Panc1 (cell line): ENCODE measurements at regions not wholly inside any gene's neighbourhood (a gene's known extent, or its start where the extent isn't known, plus 50 kb on each side); places are given as distances from the start of the nearest gene placed in this dataset.

Source experiments
- SIN3A ChIP-seq: IDR thresholded peaks from 2 replicates; pipeline ENCODE4 v1.6.1; 2012; ENCODE audit warnings: low read depth, mild to moderate bottlenecking, low read length, moderate library complexity, borderline replicate concordance; ENCODE audit not compliant: insufficient read depth
- TF ChIP-seq, protein P1 (sequence below), 2 experiments: IDR thresholded peaks; 2 replicates each; pipeline ENCODE4 v1.6.1; 2011 to 2012; ENCODE audit warnings: low read depth in 2 of 2, control low read depth in 1 of 2, low read length in 1 of 2, mild to moderate bottlenecking in 1 of 2, moderate library complexity in 1 of 2; ENCODE audit not compliant: insufficient read depth in 1 of 2
- TF ChIP-seq, protein P2 (sequence below): fragments of 450-650 bp; IDR thresholded peaks from 2 replicates; pipeline ENCODE4 v1.5.1; 2017; ENCODE audit warnings: mild to moderate bottlenecking

DNA sequence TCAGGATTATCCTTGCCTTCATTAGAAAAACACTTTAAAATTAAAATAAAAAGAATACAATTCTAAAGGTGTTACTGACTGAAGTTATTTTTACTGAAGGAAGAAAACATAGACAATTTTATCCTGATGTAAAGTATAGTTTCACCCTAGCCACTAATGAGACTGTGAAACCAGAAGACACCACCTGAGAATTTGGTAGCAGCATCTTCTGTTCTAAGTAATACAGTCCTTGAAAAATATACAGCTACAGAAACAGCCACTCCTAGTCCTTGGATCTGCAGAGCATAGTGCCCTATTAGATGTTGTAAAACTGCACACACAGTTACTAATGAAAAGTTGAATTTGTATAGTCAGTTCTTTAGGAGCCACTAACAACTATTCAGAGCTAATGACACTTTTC lies 377.7 kb downstream of the PRR16 start:
- TF ChIP-seq, protein P1, sequence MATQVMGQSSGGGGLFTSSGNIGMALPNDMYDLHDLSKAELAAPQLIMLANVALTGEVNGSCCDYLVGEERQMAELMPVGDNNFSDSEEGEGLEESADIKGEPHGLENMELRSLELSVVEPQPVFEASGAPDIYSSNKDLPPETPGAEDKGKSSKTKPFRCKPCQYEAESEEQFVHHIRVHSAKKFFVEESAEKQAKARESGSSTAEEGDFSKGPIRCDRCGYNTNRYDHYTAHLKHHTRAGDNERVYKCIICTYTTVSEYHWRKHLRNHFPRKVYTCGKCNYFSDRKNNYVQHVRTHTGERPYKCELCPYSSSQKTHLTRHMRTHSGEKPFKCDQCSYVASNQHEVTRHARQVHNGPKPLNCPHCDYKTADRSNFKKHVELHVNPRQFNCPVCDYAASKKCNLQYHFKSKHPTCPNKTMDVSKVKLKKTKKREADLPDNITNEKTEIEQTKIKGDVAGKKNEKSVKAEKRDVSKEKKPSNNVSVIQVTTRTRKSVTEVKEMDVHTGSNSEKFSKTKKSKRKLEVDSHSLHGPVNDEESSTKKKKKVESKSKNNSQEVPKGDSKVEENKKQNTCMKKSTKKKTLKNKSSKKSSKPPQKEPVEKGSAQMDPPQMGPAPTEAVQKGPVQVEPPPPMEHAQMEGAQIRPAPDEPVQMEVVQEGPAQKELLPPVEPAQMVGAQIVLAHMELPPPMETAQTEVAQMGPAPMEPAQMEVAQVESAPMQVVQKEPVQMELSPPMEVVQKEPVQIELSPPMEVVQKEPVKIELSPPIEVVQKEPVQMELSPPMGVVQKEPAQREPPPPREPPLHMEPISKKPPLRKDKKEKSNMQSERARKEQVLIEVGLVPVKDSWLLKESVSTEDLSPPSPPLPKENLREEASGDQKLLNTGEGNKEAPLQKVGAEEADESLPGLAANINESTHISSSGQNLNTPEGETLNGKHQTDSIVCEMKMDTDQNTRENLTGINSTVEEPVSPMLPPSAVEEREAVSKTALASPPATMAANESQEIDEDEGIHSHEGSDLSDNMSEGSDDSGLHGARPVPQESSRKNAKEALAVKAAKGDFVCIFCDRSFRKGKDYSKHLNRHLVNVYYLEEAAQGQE (IDR thresholded peaks at IDR 0.05; ENCODE audit: insufficient read depth in 1 of 2, low read depth in 2 of 2, low read length in 1 of 2), result no peak
- TF ChIP-seq, protein P2, sequence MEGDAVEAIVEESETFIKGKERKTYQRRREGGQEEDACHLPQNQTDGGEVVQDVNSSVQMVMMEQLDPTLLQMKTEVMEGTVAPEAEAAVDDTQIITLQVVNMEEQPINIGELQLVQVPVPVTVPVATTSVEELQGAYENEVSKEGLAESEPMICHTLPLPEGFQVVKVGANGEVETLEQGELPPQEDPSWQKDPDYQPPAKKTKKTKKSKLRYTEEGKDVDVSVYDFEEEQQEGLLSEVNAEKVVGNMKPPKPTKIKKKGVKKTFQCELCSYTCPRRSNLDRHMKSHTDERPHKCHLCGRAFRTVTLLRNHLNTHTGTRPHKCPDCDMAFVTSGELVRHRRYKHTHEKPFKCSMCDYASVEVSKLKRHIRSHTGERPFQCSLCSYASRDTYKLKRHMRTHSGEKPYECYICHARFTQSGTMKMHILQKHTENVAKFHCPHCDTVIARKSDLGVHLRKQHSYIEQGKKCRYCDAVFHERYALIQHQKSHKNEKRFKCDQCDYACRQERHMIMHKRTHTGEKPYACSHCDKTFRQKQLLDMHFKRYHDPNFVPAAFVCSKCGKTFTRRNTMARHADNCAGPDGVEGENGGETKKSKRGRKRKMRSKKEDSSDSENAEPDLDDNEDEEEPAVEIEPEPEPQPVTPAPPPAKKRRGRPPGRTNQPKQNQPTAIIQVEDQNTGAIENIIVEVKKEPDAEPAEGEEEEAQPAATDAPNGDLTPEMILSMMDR, result no peak
- no peak for TF ChIP-seq SIN3A
